Stimulated activated CD8-positive, alpha-beta memory T cell treated with anti-CD3 and anti-CD28 coated beads, Interleukin-15, amount 100 ng/mL, for 4 hours (primary cell): ENCODE measurements at regions not wholly inside any gene's neighbourhood (a gene's known extent, or its start where the extent isn't known, plus 50 kb on each side); places are given as distances from the start of the nearest gene placed in this dataset.
"Not testable (repeated sequence)": the region's sequence is repeated elsewhere in the genome, so short reads cannot be mapped to it uniquely, and the experiment has no call there.

Source experiments
- DNase-seq, 2 donors: peaks; one replicate each; pipeline ENCODE4 v3.0.0-alpha.2; 2020; ENCODE audit warnings: low read depth in 2 of 2

DNA sequence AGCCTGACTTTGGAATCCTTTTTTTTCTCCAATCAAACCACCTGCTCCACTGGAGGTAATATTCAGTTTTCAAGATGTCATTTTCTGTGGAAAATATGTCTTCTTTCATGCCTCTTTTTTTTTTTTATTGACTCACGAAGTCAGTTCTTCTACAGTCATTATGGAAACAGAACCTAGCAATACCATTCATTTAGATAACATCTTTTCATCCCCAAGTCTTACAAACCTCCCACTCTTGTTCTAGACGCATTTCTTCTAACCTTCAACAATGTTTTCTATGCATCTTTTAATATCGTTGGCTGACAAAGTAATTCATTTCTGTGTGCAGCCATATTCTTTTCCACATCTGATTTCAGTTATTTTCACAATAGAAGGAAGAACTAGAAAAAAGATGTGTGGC, 474.3 kb upstream of the CCDC196 start:
- DNase-seq = no peak

DNA sequence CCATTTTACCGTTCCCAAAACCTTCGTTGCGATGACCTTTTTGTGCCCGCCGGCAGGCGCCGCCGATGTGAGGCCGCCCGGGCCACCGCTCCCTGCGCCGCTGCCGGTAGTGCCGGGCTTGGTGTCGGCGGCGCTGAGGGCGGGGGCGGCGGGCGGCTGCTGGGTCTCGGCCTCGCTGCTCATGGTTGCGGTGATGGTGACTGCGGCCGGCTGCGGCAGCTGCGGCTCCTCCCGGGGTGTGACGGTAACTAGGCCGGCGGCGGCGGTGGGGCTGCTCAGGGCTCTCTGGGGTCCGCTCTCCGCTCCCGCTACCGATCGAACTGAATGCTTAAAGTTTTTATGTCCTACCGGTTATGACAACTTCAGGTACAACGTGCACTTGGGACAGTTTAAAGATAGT, 472.6 kb upstream of the CCDC196 start:
- not testable (repeated sequence) for DNase-seq

DNA sequence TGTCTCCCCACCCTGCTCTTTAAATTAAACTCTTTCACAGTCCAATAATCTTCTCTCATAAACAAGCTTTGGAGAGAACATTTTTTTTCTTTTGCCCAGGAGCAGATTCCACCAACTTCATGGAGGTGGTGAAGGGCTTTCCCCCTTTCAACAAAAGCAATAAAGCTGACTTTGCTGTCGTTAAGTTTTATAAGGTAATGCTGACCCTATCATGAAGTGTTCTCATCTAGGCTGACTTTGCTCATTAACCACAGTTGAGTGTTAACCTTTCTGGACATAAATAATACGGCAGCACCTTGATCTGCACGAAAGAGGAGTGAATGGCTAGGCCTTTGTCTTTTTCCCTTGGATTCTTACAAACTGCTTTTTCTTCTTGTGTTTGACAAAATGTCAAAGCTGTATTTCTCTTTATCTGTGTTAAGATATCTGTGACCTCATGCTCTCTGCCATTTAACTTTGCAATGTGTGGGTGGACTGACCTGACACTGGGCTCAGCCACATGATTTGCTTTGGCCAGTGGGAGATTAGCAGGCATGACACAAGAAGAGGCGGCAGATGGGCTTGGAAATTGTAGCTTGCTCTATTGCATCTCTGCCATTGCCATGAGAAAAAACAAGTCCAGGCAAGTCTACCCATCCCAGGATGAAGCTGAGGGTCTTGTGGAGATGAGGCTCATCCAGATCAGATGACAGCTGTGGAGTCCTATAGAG, 470.9 kb upstream of the CCDC196 start:
- DNase-seq = no peak

DNA sequence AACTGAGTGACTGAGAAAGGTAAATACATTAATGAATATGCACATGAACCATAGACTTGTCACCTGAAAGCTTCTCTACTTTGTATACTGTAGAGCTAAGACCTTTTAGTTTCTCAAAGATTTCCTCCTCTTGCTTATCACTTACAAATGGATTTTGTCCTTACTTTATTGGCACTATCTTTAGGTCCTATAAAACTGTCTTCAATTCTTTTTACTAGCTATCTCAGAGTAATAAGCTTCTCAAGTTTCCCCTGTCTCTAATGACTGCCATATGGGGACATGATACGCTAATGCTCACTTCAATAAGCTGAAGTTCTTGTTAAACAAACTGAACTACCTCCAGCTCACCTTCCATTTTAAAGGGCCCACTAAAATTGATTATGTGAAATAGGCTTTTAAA, 468.2 kb upstream of the CCDC196 start:
- DNase-seq = no peak

DNA sequence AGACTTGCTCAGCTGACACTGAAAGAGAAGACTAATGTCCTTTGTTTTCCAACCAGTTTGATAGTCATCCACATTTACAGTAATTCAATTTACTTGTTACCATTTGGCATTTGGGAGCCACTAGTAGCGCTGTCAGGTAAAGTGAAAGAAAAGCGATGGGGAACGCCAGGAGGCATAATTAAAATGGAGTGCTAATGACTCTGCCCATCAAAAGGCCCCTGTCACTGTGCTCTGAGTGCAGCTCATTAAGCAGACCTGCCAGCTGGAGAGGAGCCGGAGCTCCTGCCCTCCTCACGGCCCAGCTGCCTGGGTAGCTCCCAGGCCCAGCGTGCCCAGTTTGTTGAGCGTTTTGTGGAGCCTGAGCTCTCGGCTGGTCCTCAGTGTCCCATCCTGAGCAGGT, 463.6 kb upstream of the CCDC196 start:
- no peak for DNase-seq

DNA sequence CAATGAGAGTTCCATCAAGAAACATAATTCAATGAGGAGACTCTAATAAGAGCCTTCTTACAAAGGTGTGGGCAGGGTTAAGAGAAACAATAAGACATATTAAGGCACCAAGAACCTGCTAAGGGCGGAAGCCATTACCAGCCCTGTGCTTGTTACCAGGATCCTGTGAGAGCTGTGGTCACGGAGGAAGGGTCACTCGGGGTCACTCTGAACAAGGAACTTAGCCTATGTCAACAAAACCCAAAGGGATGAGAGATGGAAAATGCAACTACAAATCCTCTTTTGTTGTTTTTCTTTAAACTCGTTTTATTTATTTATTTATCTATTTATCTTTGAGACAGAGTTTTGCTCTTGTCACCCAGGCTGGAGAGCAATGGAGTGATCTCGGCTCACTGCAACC, 460.4 kb upstream of the CCDC196 start:
- no peak for DNase-seq

DNA sequence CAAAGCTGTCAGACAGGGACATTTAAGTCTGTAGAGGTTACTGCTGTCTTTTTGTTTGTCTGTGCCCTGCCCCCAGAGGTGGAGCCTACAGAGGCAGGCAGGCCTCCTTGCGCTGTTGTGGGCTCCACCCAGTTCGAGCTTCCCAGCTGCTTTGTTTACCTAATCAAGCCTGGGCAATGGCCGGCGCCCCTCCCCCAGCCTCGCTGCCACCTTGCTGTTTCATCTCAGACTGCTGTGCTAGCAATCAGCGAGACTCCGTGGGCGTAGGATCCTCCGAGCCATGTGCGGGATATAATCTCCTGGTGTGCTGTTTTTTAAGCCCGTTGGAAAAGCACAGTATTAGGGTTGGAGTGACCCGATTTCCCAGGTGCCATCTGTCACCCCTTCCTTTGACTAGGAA, 454.2 kb upstream of the CCDC196 start:
- not testable (repeated sequence) for DNase-seq

DNA sequence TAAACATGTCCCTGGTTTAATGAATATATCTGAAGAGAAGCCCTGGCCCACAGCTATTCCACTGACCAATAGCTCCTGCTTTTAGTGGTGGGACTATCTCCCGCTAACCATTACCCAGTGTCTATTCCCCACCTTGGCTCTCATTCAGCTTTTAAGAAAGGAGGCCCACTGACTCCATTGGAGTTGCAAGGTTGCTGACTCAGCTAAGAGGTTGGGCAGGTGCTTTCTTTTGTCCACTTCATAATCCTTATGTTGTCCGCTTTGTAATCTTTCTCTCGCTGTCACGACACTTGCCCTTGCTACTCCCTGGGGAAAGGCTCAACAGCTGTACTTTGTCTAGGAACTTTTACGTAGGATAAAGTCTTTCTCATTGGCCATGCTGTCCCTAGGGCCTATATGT, 453.4 kb upstream of the CCDC196 start:
- DNase-seq = no peak

DNA sequence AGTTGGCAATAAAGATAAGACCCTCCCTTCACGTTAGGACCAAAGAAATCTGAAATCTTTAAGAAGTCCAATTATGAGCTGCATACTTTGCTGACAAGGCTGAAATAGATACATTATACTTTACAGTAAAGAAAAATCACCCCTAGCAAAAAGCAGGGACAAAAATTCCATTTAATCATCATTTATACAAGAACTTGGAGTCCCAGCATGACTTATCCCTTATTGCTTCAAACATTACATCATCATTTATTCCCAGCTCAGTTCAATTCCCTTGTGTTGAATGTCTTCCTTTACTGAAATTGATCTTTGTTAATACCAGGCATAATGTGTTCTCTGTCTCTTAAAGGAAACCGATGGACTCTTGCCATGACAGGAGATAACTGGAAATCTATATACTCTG, 449.6 kb upstream of the CCDC196 start:
- no peak for DNase-seq

DNA sequence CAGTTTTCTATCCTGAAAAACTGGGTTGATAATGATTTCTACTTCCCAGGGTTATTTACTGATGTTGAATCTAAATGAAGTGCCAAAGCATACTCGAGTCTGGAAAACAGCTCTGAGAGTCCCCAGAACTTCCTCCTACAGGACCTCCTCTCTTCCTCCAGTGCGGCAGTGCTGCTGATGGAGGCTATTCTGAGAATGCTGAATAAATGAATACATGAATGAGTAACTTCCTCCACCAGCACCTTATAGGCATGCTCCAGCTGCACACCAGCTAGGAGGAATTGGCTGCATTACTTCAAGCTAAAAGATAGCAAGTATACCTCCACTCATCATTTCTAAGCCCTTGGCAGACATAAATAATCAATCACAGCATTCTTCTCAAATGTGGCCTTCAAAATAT, 448.8 kb upstream of the CCDC196 start:
- DNase-seq = no peak

DNA sequence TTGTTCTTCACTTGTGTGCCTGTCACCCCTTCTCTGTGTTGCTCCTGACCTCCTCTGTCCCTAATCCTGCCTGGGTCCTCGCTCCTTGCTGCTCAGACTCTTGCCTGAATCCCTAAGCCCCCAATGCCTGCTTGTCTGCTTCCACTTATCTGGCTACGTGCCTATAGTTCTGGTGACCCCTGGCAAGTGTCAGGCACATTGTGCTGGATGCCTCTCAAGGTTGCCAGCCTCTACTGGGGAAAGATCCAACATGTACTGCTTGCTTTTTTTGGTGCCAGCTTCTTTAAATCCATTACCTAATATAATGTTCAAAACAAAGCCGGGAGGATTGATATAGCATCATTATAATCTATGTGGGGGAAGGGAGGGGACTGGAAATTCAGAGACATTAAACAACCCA, 448.0 kb upstream of the CCDC196 start:
- no peak for DNase-seq

DNA sequence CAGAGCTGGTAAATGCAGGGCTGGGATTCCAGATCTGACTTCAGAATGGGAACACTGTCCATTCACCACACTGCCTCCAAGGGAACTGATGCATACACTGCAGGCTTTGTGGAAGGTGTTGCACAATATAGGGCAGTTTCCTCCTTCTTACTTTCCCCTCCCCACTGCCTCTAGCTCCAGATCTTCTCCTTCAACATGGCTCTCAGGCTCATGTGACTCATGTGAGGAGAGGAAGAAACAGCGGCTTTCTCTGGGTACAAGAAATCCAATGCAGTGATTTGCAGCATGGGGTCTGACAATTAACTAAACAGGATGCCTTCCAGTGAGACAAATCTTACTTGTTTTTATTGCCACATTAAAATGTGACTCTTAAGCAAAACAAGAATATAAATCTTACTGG, 447.6 kb upstream of the CCDC196 start:
- no peak for DNase-seq

DNA sequence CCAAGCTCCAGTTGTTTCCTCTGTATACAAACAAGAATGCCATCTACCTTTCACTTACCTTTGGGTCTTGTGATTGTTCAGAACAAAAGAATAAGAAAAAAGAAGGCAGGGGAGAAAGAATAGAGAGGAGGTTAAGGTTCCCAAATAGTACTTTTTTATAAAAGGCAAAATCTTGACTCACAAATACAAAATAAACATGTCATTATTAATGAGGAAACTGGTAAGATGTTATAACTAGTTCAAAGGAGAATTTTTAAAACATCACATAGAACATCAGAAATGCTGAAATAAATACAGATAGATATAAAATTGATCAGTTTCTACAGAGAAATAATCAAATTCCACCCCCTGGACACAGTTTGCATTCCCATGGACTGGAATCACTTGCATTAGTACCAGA, 446.7 kb upstream of the CCDC196 start:
- no peak for DNase-seq

DNA sequence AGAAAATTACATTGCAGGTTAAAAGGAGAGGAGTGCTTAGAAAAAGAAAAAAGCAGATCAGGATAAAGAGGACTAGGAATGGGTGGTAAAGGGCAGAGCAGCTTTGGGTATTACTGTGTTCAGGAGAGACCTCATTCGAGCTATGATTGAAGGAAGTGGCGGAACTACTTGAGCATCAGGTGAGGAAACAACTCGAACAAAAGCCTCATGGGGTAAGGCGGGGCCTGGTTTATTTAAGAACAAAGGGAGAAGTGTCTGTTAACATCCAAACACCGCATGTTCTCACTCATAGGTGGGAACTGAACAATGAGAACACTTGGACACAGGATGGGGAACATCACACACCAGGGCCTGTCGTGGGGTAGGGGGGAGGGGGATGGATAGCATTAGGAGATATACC, 444.6 kb upstream of the CCDC196 start:
- DNase-seq = no peak

DNA sequence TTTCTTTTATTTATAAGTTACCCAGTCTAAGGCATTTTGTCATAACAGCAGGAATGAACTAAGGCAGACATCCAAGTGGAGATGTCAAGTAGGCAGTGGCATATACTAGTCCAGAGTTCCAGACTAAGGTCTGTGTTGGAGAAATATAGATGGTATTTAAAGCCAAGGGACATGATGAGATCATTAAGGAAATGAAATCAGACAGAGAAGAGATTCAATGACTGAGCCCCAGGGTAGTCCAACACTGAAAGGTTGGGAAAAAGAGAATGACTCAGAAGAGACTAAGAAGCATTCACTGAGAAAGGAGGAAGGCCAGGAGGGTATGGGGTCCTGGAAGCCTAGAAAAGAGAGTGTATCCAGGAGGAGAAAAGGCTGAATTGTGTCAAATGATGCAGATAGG, 442.2 kb upstream of the CCDC196 start:
- DNase-seq = no peak

DNA sequence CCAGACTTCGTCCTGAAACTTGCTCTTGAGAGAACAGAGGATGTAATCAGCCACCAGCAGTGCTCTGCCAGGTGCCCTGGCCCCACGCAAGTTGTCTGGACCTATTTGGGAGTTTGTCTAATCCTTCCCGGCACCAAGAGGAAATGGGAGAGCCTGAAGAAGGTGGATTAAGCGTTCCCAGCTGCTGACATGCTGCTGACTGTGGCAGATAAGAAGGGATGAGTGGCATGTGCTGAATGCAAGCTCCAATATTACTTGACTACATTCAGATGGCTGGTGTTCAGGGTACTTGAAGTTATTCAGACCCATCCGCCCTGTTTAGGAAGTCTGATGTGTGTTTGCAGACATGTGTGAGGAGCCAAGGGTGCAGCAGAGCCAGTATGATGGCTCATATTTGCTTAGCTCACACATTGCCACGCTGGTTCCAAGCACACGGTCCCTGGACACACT, 440.6 kb upstream of the CCDC196 start:
- no peak for DNase-seq

DNA sequence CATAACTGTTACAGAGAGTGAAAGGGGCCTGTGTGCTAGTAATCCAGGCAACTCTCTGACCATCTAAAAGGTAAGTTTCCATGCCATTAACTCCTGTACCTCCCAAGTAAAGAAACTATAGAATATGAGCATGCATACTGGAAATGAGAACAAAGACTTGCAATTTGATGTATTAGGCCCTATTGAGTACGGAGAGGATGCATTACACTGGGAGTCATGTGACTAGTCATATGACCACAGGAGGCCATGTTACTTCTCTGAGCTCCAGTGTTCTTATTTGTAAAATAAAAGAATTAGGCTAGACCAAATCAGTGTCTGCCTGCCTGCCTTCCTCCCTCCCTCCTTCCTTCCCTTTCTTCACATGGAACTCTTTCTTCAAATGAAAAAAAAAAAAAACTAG, 440.1 kb upstream of the CCDC196 start:
- DNase-seq = no peak

DNA sequence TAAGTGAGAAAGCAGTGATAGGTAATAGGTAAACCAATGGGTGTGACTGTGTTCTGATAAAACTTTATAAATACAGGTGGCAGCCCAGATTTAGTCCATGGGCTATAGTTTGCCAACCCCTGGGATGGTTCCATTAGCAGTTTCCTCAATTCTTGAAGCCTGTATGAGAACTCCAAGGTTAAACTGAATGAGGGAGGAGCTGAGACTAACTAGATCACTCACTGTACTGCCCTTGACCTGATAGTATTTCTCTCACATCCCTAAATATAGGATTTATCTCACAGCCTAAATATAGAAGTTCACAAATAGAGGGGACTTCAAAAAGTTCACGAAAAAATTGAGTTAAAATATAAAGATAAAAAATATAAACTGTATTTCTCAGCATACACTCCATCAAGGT, 439.6 kb upstream of the CCDC196 start:
- no peak for DNase-seq

DNA sequence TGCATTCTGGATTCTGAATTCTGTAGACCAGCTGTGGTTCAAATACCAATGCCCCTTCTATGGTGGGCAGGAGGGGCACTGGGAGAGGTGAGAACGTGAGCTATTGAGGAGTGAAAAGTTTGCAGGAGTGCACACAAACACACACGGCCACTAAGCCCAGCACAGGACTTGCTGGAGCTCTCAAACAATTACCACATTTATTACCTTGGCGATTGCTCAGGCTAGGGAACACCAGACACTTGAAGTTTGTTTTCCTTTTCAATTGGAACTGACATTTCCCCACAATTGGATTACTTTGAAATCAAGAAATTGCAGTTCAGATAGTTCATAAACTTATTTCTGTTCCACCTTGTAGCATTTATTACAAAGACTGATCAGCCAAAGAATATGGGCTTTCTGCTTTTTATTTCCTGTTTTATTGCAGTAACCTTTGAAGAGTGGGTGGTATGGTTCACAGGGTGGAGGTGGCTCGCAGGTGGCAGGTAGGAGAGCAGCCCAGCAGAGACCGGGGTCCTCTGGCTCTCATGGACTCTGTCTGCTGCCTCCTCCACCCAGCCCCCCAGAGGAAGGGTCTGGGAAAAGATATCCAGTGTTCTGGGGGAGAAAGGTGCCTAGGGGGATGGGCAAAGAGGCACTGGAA, 429.8 kb upstream of the CCDC196 start:
- no peak for DNase-seq

DNA sequence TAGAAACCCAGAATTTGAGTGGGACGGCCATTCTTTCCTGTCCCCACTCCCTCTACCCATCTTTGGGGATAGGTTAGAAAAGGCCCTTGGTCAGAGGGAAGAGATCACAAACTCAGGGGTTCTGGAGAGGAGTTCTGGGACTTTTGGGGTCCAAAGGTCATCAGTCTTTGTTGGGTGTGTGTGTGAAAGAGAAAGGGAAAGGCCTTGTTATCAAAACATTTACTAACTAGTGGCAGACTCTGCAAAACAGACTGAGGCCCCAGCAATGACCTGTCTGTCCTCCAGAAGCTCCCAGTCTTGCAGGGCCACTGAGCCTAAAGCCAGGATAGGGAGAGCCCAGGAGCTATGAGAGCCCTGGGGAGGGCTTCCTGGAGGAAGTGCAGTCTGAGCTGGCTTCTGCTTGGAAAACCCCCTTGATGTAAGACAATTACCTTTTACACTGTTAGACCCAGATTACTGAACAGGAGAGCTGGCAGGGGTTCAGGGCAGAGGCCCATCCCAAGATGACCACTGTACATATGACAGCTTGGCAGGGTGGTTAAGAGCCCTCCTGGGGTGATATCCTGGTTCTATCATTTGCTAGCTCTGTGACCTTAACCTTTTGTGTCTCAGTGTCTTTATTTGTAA, 429.1 kb upstream of the CCDC196 start:
- DNase-seq = no peak

DNA sequence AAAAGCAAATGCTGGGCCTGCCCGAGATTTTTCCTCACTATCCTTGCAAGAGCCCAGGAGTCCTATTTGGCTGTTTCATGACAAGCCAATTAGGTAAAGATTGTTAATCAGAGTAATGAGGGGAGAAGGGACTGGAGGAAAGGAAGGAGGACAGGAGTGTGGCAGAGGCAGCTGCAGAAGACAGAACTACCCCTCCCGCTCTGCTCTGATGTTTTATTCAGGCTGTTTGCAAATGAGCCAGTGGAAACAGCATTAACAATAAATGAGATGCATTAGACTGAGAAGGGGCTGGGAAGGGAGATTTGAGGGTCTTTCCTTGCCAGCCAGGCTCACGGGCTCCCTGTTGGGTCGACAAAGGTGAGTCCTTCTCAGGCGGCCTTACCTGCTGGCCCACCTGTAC, 421.0 kb upstream of the CCDC196 start:
- DNase-seq = no peak

DNA sequence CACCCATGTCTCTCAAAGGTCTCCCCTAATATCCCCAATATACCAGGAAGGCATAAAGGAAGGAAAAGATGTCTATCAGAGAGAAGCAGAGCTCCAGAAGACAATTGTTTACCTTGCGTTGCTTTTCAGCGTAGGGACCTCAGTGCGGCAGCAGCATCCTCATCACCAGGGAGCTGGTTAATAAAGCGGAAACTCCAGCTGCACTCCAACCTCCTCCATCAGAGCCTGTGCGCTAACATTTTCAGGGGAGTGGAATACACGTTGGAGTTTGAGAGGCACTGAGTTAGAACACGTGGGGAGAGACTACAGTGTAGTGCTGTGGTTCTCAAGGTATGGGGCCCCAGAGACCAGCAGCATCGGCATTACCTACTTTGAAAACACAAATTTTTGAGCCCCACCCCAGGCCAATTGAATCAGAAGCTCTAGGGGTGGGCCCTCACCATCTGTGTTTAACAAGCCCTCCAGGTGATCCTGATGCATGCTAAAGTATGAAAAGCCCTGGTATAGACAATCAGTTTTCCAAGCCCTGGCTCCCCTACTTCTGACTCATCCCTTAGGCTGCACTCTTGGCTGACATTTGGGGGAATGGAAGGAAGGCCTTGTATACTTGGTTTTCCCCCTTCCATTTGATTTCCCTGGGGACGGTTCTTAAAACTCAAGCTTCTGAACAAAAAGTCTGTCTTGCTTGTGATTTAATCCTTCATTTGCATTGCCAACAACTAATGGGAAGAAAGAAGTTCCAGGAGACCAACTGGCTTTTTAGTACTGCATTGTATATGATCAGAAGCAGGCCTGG, 419.0 kb upstream of the CCDC196 start:
- no peak for DNase-seq

DNA sequence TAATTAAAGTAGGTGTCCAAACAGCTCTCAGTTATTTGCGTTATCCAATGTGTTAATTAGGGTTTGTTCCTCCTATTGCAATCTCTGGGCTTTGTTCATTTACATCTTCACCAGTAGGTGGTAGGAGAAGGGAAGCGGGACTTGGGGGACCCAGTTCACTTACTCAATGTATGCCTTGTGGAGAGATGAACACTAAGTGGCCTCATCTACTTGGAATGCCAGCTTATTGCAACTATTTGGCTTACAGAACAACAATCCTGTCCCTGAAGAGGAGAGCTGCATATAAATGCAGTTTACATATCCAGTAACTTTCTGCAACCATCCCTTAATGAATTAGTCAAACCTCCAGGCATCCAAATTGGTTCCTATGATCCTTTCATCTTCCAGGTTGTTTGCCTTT, 417.1 kb upstream of the CCDC196 start:
- DNase-seq = no peak
